Suprapubic skin (tissue), 4 donors: ENCODE measurements at regions not wholly inside any gene's neighbourhood (a gene's known extent, or its start where the extent isn't known, plus 50 kb on each side); places are given as distances from the start of the nearest gene placed in this dataset.

ENCODE experiments used
- DNase-seq, 2 donors: peaks; one replicate each; pipeline ENCODE4 v3.0.0-alpha.2; 2019; ENCODE audit warnings: low spot score in 2 of 2
- H3K27ac ChIP-seq: fragments of 200-600 bp; sonication (generic); one replicate; pipeline ENCODE4 v1.5.1; 2019
- H3K27me3 ChIP-seq: fragments of 200-600 bp; sonication (generic); one replicate; pipeline ENCODE4 v1.5.1; 2019
- H3K36me3 ChIP-seq: fragments of 200-600 bp; sonication (generic); one replicate; pipeline ENCODE4 v1.5.1; 2019
- H3K4me1 ChIP-seq: fragments of 200-600 bp; sonication (generic); one replicate; pipeline ENCODE4 v1.5.1; 2019
- H3K4me3 ChIP-seq: fragments of 200-600 bp; sonication (generic); one replicate; pipeline ENCODE4 v1.5.1; 2019; ENCODE audit warnings: mild to moderate bottlenecking
- H3K9me3 ChIP-seq: fragments of 200-600 bp; sonication (generic); one replicate; pipeline ENCODE4 v1.5.1; 2019
- CTCF ChIP-seq, 2 donors: fragments of 200-600 bp in 1 of 2; fragments of 450-650 bp in 1 of 2; sonication (generic) in 1 of 2; IDR thresholded peaks; one replicate each; pipeline ENCODE4 v1.5.1; 2016 to 2019; ENCODE audit warnings: antibody characterized with exemption in 2 of 2, mild to moderate bottlenecking in 1 of 2, moderate library complexity in 1 of 2
- EP300 ChIP-seq: sonication (generic); formaldehyde crosslinking; IDR thresholded peaks from one replicate; pipeline ENCODE4 v1.6.1; 2017; ENCODE audit warnings: antibody characterized with exemption
- POLR2A ChIP-seq, 2 donors: fragments of 450-650 bp; IDR thresholded peaks; one replicate each; pipeline ENCODE4 v1.6.1; 2017; ENCODE audit warnings: antibody characterized with exemption in 2 of 2, mild to moderate bottlenecking in 2 of 2, moderate library complexity in 2 of 2
- POLR2AphosphoS5 ChIP-seq, 3 donors: sonication (generic); formaldehyde crosslinking; IDR thresholded peaks; one replicate each; pipeline ENCODE4 v1.6.1; 2017; ENCODE audit warnings: antibody characterized with exemption in 3 of 3
- WGBS: methylation state at CpG from one replicate; pipeline ENCODE4 v1.1.5; 2018; 5-methylcytosine and 5-hydroxymethylcytosine counted together

GRCh38 chr11:109203176-109203575 lies 218.8 kb upstream of the C11orf87 start:
- TF ChIP-seq POLR2AphosphoS5 (IDR thresholded peaks at IDR 0.05) (no peak), EP300 (no peak)
- whole genome bisulfite sequencing = 84% methylated on average over 1 of the region's 1 CpG
- H3K9me3 ChIP-seq = no peaks in the 10 kb centered on the region
- H3K27ac ChIP-seq = no peak overlapping the region
- no peak overlapping the region for H3K4me3 ChIP-seq
- H3K36me3 ChIP-seq = no peaks in the 10 kb centered on the region
- no peaks in the 10 kb centered on the region for H3K27me3 ChIP-seq
- H3K4me1 ChIP-seq = no peaks in the 10 kb centered on the region
- no peak for DNase-seq

- H3K9me3 ChIP-seq = no peaks in the 10 kb centered on the region
- H3K4me1 ChIP-seq = no peaks in the 10 kb centered on the region
- no peaks in the 10 kb centered on the region for H3K36me3 ChIP-seq
- 89% methylated on average over 1 of the region's 1 CpG for WGBS
- H3K27ac ChIP-seq = no peak overlapping the region
- TF ChIP-seq EP300 (no peak), CTCF (IDR thresholded peaks at IDR 0.05) (no peak), POLR2A (IDR thresholded peaks at IDR 0.05) (no peak), POLR2AphosphoS5 (IDR thresholded peaks at IDR 0.05) (no peak)
- H3K27me3 ChIP-seq = no peaks in the 10 kb centered on the region
- no peak overlapping the region for H3K4me3 ChIP-seq
- DNase-seq = no peak
These were observed 216.7 kb upstream of the C11orf87 start for GRCh38 chr11:109205312-109205711.

GRCh38 chr11:109208121-109208520 lies 213.9 kb upstream of the C11orf87 start:
- WGBS = 80% methylated on average over 2 of the region's 2 CpGs

GRCh38 chr11:109209572-109209971 lies 212.4 kb upstream of the C11orf87 start:
- no peaks in the 10 kb centered on the region for H3K9me3 ChIP-seq
- TF ChIP-seq CTCF (IDR thresholded peaks at IDR 0.05) (no peak), EP300 (no peak), POLR2A (IDR thresholded peaks at IDR 0.05) (no peak), POLR2AphosphoS5 (IDR thresholded peaks at IDR 0.05) (no peak)
- no peaks in the 10 kb centered on the region for H3K36me3 ChIP-seq
- WGBS = 82% methylated on average over 3 of the region's 3 CpGs
- no peak overlapping the region for H3K4me3 ChIP-seq
- H3K4me1 ChIP-seq = no peaks in the 10 kb centered on the region
- H3K27me3 ChIP-seq = no peaks in the 10 kb centered on the region
- H3K27ac ChIP-seq = no peak overlapping the region
- DNase-seq = no peak

More at GRCh38 chr11:109208121-109208520, 213.9 kb upstream of the C11orf87 start:
- DNase-seq = no peak
- no peaks in the 10 kb centered on the region for H3K36me3 ChIP-seq
- H3K27ac ChIP-seq = no peak overlapping the region
- no peaks in the 10 kb centered on the region for H3K4me1 ChIP-seq
- H3K27me3 ChIP-seq = no peaks in the 10 kb centered on the region
- no peak for TF ChIP-seq POLR2A (IDR thresholded peaks at IDR 0.05)
- H3K4me3 ChIP-seq = no peak overlapping the region
- no peaks in the 10 kb centered on the region for H3K9me3 ChIP-seq

- no peak overlapping the region for H3K27ac ChIP-seq
- no peak for DNase-seq
- H3K4me1 ChIP-seq = no peaks in the 10 kb centered on the region
- H3K4me3 ChIP-seq = no peak overlapping the region
- WGBS = 95% methylated on average over 5 of the region's 5 CpGs
- H3K36me3 ChIP-seq = no peaks in the 10 kb centered on the region
- H3K9me3 ChIP-seq = peaks cover 9% of the 10 kb centered on the region
- no peak for TF ChIP-seq EP300
- no peak for TF ChIP-seq CTCF (IDR thresholded peaks at IDR 0.05)
- no peak for TF ChIP-seq POLR2AphosphoS5 (IDR thresholded peaks at IDR 0.05)
- TF ChIP-seq POLR2A (IDR thresholded peaks at IDR 0.05) = no peak
- no peaks in the 10 kb centered on the region for H3K27me3 ChIP-seq
These were observed 200.8 kb upstream of the C11orf87 start for GRCh38 chr11:109221190-109221589.

GRCh38 chr11:109222761-109223160 lies 199.2 kb upstream of the C11orf87 start:
- H3K27ac ChIP-seq = no peak overlapping the region
- no peaks in the 10 kb centered on the region for H3K4me1 ChIP-seq
- H3K9me3 ChIP-seq = no peaks in the 10 kb centered on the region
- H3K36me3 ChIP-seq = no peaks in the 10 kb centered on the region
- H3K4me3 ChIP-seq = no peak overlapping the region
- TF ChIP-seq POLR2AphosphoS5 (IDR thresholded peaks at IDR 0.05) = no peak
- H3K27me3 ChIP-seq = no peaks in the 10 kb centered on the region
- no peak for DNase-seq
- 85% methylated on average over 2 of the region's 2 CpGs for WGBS

- Histone ChIP-seq H3K36me3 (no peaks in the 10 kb centered on the region), H3K4me1 (no peaks in the 10 kb centered on the region), H3K27ac (no peak overlapping the region), H3K27me3 (no peaks in the 10 kb centered on the region), H3K9me3 (no peaks in the 10 kb centered on the region), H3K4me3 (no peak overlapping the region)
- no peak for DNase-seq
- TF ChIP-seq POLR2AphosphoS5 (IDR thresholded peaks at IDR 0.05) (no peak), EP300 (no peak), CTCF (IDR thresholded peaks at IDR 0.05) (no peak), POLR2A (IDR thresholded peaks at IDR 0.05) (no peak)
These were observed 198.5 kb upstream of the C11orf87 start for GRCh38 chr11:109223451-109223850.
